H1 (cell line): ENCODE measurements at regions not wholly inside any gene's neighbourhood (a gene's known extent, or its start where the extent isn't known, plus 50 kb on each side); places are given as distances from the start of the nearest gene placed in this dataset.

Source experiments
- CTCF ChIA-PET: fragments of 300-600 bp; sonication (Branson Sonifier 250); formaldehyde crosslinking; loops from one replicate; lab custom pipeline; 2021; ENCODE audit not compliant: partially characterized antibody; lab: Charles Lee
- POLR2A ChIA-PET: fragments of 300-600 bp; sonication (Branson Sonifier 250); formaldehyde crosslinking; loops from one replicate; lab custom pipeline; 2021; ENCODE audit warnings: inconsistent platforms; ENCODE audit not compliant: partially characterized antibody; lab: Charles Lee
- DNase-seq, 2 experiments: peaks; one replicate each; pipeline versions ENCODE4 v3.0.0 to v3.0.0-alpha.2; 2010 to 2022; ENCODE audit warnings: low spot score in 2 of 2, low read depth in 1 of 2, mixed read lengths in 1 of 2
- FAIRE-seq: peaks from 2 replicates; lab custom pipeline; 2011; peaks lifted over from hg19 to GRCh38; lab: Jason Lieb, UNC
- H2AFZ ChIP-seq: 2 replicates; pipeline ENCODE4 v1.8.1; 2012; ENCODE audit warnings: low read length, inconsistent platforms
- H2AK5ac ChIP-seq: 2 replicates; pipeline ENCODE4 v1.6.1; 2013; ENCODE audit warnings: low read depth, low read length
- H2BK120ac ChIP-seq: replicated peaks from 2 replicates; pipeline ENCODE3; 2013; ENCODE audit warnings: low read depth, low read length, inconsistent platforms
- H2BK12ac ChIP-seq: 2 replicates; pipeline ENCODE4 v1.6.1; 2013; ENCODE audit warnings: low read depth, low read length
- H2BK15ac ChIP-seq: 2 replicates; pipeline ENCODE4 v1.6.1; 2013; ENCODE audit warnings: low read length
- H2BK20ac ChIP-seq: 2 replicates; pipeline ENCODE4 v1.6.1; 2013; ENCODE audit warnings: low read length
- H2BK5ac ChIP-seq: 2 replicates; pipeline ENCODE4 v1.6.1; 2013; ENCODE audit warnings: low read depth, low read length
- H3K14ac ChIP-seq: 2 replicates; pipeline ENCODE4 v1.6.1; 2013; ENCODE audit warnings: inconsistent platforms; ENCODE audit not compliant: insufficient read length
- H3K18ac ChIP-seq: 2 replicates; pipeline ENCODE4 v1.6.1; 2013; ENCODE audit warnings: low read length; ENCODE audit errors: extremely low read depth
- H3K23ac ChIP-seq: 2 replicates; pipeline ENCODE4 v1.6.1; 2013; ENCODE audit warnings: inconsistent platforms; ENCODE audit not compliant: insufficient read length
- H3K23me2 ChIP-seq: 2 replicates; pipeline ENCODE4 v1.6.1; 2013; ENCODE audit warnings: low read depth, low read length
- H3K27ac ChIP-seq: 2 replicates; pipeline ENCODE4 v1.6.1; 2011; ENCODE audit warnings: low read depth, low read length, inconsistent platforms
- H3K27me3 ChIP-seq, 4 experiments: replicated peaks in 1 of 4; 1 replicate in 1 of 4; 2 replicates in 3 of 4; pipeline versions ENCODE4 v1.6.1 to v1.8.1; 2011 to 2013; ENCODE audit warnings: low read length in 3 of 4, mild to moderate bottlenecking in 3 of 4, inconsistent platforms in 2 of 4, mixed read lengths in 2 of 4, moderate library complexity in 1 of 4; ENCODE audit not compliant: control insufficient read depth in 3 of 4, insufficient read depth in 3 of 4; ENCODE audit errors: extremely low read depth in 1 of 4
- H3K36me3 ChIP-seq, 4 experiments: 2 replicates each; pipeline versions ENCODE4 v1.6.1 to v1.8.1; 2011 to 2013; ENCODE audit warnings: mild to moderate bottlenecking in 4 of 4, low read length in 3 of 4, moderate library complexity in 2 of 4, control low read depth in 1 of 4, inconsistent platforms in 1 of 4; ENCODE audit not compliant: insufficient read depth in 4 of 4, control insufficient read depth in 2 of 4
- H3K4ac ChIP-seq: replicated peaks from 2 replicates; pipeline ENCODE3; 2013; ENCODE audit warnings: low read length, low read depth, mixed read lengths, inconsistent platforms; ENCODE audit not compliant: insufficient read length
- H3K4me1 ChIP-seq, 4 experiments: replicated peaks in 1 of 4; 1 replicate in 1 of 4; 2 replicates in 3 of 4; pipeline versions ENCODE4 v1.6.1 to v1.8.1; 2011 to 2013; ENCODE audit warnings: low read length in 3 of 4, inconsistent platforms in 2 of 4, mixed read lengths in 1 of 4; ENCODE audit not compliant: insufficient read depth in 4 of 4, control insufficient read depth in 3 of 4
- H3K4me2 ChIP-seq, 2 experiments: 2 replicates each; pipeline versions ENCODE4 v1.6.1 to v1.8.1; 2011 to 2013; ENCODE audit warnings: low read depth in 2 of 2, low read length in 2 of 2, control low read depth in 1 of 2, inconsistent platforms in 1 of 2, mild to moderate bottlenecking in 1 of 2; ENCODE audit not compliant: insufficient read depth in 1 of 2
- H3K4me3 ChIP-seq, 4 experiments: fragments of 200-600, 300-600 bp in 1 of 4; sonication (generic), shearing (Covaris generic), sonication (Bioruptor Twin) in 1 of 4; 2 replicates each; pipeline versions ENCODE4 v1.5.1 to v1.8.1; 2011 to 2016; ENCODE audit warnings: low read length in 4 of 4, low read depth in 3 of 4, control low read depth in 2 of 4, inconsistent platforms in 2 of 4, mild to moderate bottlenecking in 2 of 4, mixed read lengths in 1 of 4, moderate library complexity in 1 of 4; ENCODE audit not compliant: insufficient read depth in 2 of 4; ENCODE audit errors: extremely low read depth in 1 of 4
- H3K56ac ChIP-seq: replicated peaks from 2 replicates; pipeline ENCODE3; 2013; ENCODE audit warnings: low read depth, mild to moderate bottlenecking, mixed read lengths, low read length, inconsistent platforms; ENCODE audit not compliant: insufficient read length
- H3K79me1 ChIP-seq: 2 replicates; pipeline ENCODE4 v1.6.1; 2013; ENCODE audit warnings: low read depth, low read length, control low read depth
- H3K79me2 ChIP-seq, 2 experiments: 2 replicates each; pipeline versions ENCODE4 v1.6.1 to v1.8.1; 2012 to 2013; ENCODE audit warnings: low read length in 2 of 2, mild to moderate bottlenecking in 2 of 2, inconsistent platforms in 1 of 2; ENCODE audit not compliant: insufficient read depth in 2 of 2, control insufficient read depth in 1 of 2
- H3K9ac ChIP-seq, 4 experiments: replicated peaks in 1 of 4; 1 replicate in 1 of 4; 2 replicates in 3 of 4; pipeline versions ENCODE4 v1.6.1 to v1.8.1; 2011 to 2013; ENCODE audit warnings: low read depth in 3 of 4, low read length in 3 of 4, control low read depth in 2 of 4, mild to moderate bottlenecking in 2 of 4, moderate library complexity in 2 of 4, inconsistent platforms in 1 of 4; ENCODE audit errors: extremely low read depth in 1 of 4
- H3K9me3 ChIP-seq, 2 experiments: 2 replicates each; pipeline versions ENCODE4 v1.6.1 to v1.8.1; 2012 to 2013; ENCODE audit warnings: mild to moderate bottlenecking in 2 of 2, moderate library complexity in 2 of 2, control low read depth in 1 of 2, inconsistent platforms in 1 of 2, low read depth in 1 of 2, low read length in 1 of 2, mixed read lengths in 1 of 2; ENCODE audit not compliant: insufficient read depth in 2 of 2
- H4K20me1 ChIP-seq, 2 experiments: replicated peaks in 1 of 2; 2 replicates each; pipeline versions ENCODE3 to v1.8.1; 2011 to 2013; ENCODE audit warnings: inconsistent platforms in 2 of 2, low read length in 2 of 2, mild to moderate bottlenecking in 1 of 2; ENCODE audit not compliant: insufficient read depth in 2 of 2, control insufficient read depth in 1 of 2
- H4K5ac ChIP-seq: 2 replicates; pipeline ENCODE4 v1.6.1; 2013; ENCODE audit warnings: low read length, low read depth, mixed read lengths, inconsistent platforms; ENCODE audit not compliant: insufficient read length
- H4K8ac ChIP-seq: 2 replicates; pipeline ENCODE4 v1.8.0; 2013; ENCODE audit warnings: mild to moderate bottlenecking, moderate library complexity, low read length, inconsistent platforms; ENCODE audit not compliant: insufficient read depth; ENCODE audit errors: extremely low read depth
- H4K91ac ChIP-seq: replicated peaks from 2 replicates; pipeline ENCODE3; 2013; ENCODE audit warnings: low read length, mixed read lengths, inconsistent platforms; ENCODE audit not compliant: insufficient read length
- BRCA1 ChIP-seq: IDR thresholded peaks from 2 replicates; pipeline ENCODE4 v1.6.1; 2012; ENCODE audit warnings: low read depth, low read length, improper control_type of control experiment
- CHD2 ChIP-seq: IDR thresholded peaks from 2 replicates; pipeline ENCODE4 v1.6.1; 2012; ENCODE audit warnings: low read length, improper control_type of control experiment
- JUND ChIP-seq: IDR thresholded peaks from 2 replicates; pipeline ENCODE4 v1.6.1; 2011; ENCODE audit warnings: mild to moderate bottlenecking, improper control_type of control experiment, low read length
- KDM1A ChIP-seq: fragments of 200-600, 300-600 bp; sonication (generic); IDR thresholded peaks from 2 replicates; pipeline ENCODE4 v1.7.1; 2016; ENCODE audit warnings: mild to moderate bottlenecking, low read length, borderline replicate concordance
- KDM4A ChIP-seq: IDR thresholded peaks from one replicate; pipeline ENCODE4 v1.7.1; 2012; ENCODE audit warnings: low read depth, mild to moderate bottlenecking, moderate library complexity, low read length, inconsistent platforms; ENCODE audit not compliant: severe bottlenecking
- POLR2AphosphoS5 ChIP-seq: IDR thresholded peaks from 2 replicates; pipeline ENCODE4 v1.6.1; 2011; ENCODE audit warnings: low read depth, low read length
- RNF2 ChIP-seq: fragments of 200-900, 300-1000 bp; sonication (generic); IDR thresholded peaks from 2 replicates; pipeline ENCODE4 v1.7.1; 2016; ENCODE audit warnings: borderline replicate concordance, low read depth, mild to moderate bottlenecking, antibody characterized with exemption, low read length; ENCODE audit not compliant: poor library complexity, severe bottlenecking; ENCODE audit errors: missing control alignments
- SAP30 ChIP-seq: fragments of 300-600 bp; sonication (generic); IDR thresholded peaks from 2 replicates; pipeline ENCODE4 v1.7.1; 2012; ENCODE audit warnings: low read length, moderate library complexity, mild to moderate bottlenecking, inconsistent platforms; ENCODE audit not compliant: insufficient read depth, insufficient replicate concordance
- SIX5 ChIP-seq: IDR thresholded peaks from 2 replicates; pipeline ENCODE4 v1.6.1; 2011; ENCODE audit warnings: mild to moderate bottlenecking, low read depth, low read length
- SP1 ChIP-seq: IDR thresholded peaks from 2 replicates; pipeline ENCODE4 v1.6.1; 2011; ENCODE audit warnings: low read depth, low read length
- SUZ12 ChIP-seq: fragments of 200-600 bp; sonication (generic); IDR thresholded peaks from 2 replicates; pipeline ENCODE4 v1.6.1; 2012; ENCODE audit warnings: mild to moderate bottlenecking, inconsistent platforms, low read length, moderate library complexity, mixed read lengths
- TCF12 ChIP-seq: IDR thresholded peaks from 2 replicates; pipeline ENCODE4 v1.6.1; 2011; ENCODE audit warnings: low read depth, mild to moderate bottlenecking, low read length
- WGBS, 2 experiments: shearing (Covaris generic) in 1 of 2; methylation state at CpG; one replicate each; pipeline versions ENCODE4 v1.1.6 to v1.1.7; 2013 to 2015; ENCODE audit warnings: low lambda C conversion rate in 2 of 2, mixed read lengths in 2 of 2, inconsistent platforms in 1 of 2, low coverage in 1 of 2, missing lambda C conversion rate in 1 of 2; ENCODE audit not compliant: insufficient replicate concordance in 2 of 2, insufficient coverage in 1 of 2, insufficient read length in 1 of 2; ENCODE audit errors: extremely low coverage in 1 of 2, missing lambda C conversion rate in 1 of 2; 5-methylcytosine and 5-hydroxymethylcytosine counted together
- TF ChIP-seq, protein P1 (sequence below): IDR thresholded peaks from 2 replicates; pipeline ENCODE4 v1.6.1; 2011; ENCODE audit warnings: low read length, improper control_type of control experiment
- TF ChIP-seq, protein P2 (sequence below): IDR thresholded peaks from 2 replicates; pipeline ENCODE4 v1.6.1; 2011; ENCODE audit warnings: low read depth, mild to moderate bottlenecking, low read length; ENCODE audit not compliant: insufficient read depth

DNA sequence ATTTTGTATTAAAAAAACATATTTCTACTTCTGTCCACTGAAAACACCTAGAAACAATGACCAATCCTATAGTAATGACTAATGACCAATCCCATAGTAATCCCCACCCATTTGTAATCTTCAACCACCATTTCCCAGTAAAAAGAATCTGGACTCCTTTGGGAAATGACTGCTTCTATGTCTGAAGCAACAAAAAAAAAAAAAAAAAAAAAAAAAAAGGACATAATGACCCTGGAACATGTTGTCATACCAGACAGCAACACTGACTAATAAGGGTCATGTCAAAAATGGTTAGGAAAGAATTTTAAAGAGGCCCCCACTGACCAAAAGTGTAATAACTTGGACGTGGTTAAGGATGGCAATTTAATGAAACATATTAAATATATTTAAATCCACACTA is 88.3 kb downstream of the TUBA3C start:
- no peaks in the 10 kb centered on the region for H3K36me3 ChIP-seq
- no peak overlapping the region for H4K8ac ChIP-seq
- TF ChIP-seq JUND (no peak), TCF12 (no peak), CHD2 (no peak), SAP30 (no peak), KDM4A (no peak), POLR2AphosphoS5 (no peak), SUZ12 (no peak), KDM1A (no peak), BRCA1 (no peak), SIX5 (no peak), RNF2 (no peak), SP1 (no peak)
- TF ChIP-seq, protein P1, sequence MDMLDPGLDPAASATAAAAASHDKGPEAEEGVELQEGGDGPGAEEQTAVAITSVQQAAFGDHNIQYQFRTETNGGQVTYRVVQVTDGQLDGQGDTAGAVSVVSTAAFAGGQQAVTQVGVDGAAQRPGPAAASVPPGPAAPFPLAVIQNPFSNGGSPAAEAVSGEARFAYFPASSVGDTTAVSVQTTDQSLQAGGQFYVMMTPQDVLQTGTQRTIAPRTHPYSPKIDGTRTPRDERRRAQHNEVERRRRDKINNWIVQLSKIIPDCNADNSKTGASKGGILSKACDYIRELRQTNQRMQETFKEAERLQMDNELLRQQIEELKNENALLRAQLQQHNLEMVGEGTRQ = no peak
- TF ChIP-seq, protein P2, sequence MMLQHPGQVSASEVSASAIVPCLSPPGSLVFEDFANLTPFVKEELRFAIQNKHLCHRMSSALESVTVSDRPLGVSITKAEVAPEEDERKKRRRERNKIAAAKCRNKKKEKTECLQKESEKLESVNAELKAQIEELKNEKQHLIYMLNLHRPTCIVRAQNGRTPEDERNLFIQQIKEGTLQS = no peak

More for the DNA sequence above, 88.3 kb downstream of the TUBA3C start:
- Histone ChIP-seq H2BK15ac (no peak overlapping the region), H3K56ac (no peak overlapping the region), H4K20me1 (no peaks in the 10 kb centered on the region), H2BK20ac (no peak overlapping the region), H3K4me3 (no peak overlapping the region), H3K9ac (no peak overlapping the region), H3K18ac (no peak overlapping the region), H2AFZ (no peak overlapping the region), H2BK120ac (no peak overlapping the region), H3K4me1 (no peaks in the 10 kb centered on the region), H3K9me3 (peaks cover 71 to 82% of the 10 kb centered on the region in 2 experiments), H3K4me2 (no peak overlapping the region), H3K27me3 (no peaks in the 10 kb centered on the region), H4K91ac (no peak overlapping the region), H3K4ac (no peak overlapping the region), H3K79me2 (no peaks in the 10 kb centered on the region), H2BK5ac (no peak overlapping the region), H3K23ac (no peak overlapping the region), H2AK5ac (no peak overlapping the region), H3K27ac (no peak overlapping the region), H3K23me2 (no peaks in the 10 kb centered on the region), H3K79me1 (no peaks in the 10 kb centered on the region), H4K5ac (no peak overlapping the region), H3K14ac (no peak overlapping the region), H2BK12ac (no peak overlapping the region)
- 36% methylated on average over 1 of the region's 1 CpG; no CpG with 5 or more reads in 1 of the 2 experiments for WGBS, 2 experiments
- FAIRE-seq (no peak), DNase-seq (no peak)
- ChIA-PET POLR2A (no interaction called here), CTCF (no interaction called here)
